NT2/D1 (cell line): ENCODE measurements at regions not wholly inside any gene's neighbourhood (a gene's known extent, or its start where the extent isn't known, plus 50 kb on each side); places are given as distances from the start of the nearest gene placed in this dataset.

Experiments used
- SUZ12 ChIP-seq: IDR thresholded peaks from 2 replicates; pipeline ENCODE4 v1.6.1; 2011; ENCODE audit not compliant: insufficient read length, insufficient read depth; ENCODE audit errors: extremely low read depth
- YY1 ChIP-seq: IDR thresholded peaks from 2 replicates; pipeline ENCODE4 v1.6.1; 2011; ENCODE audit not compliant: insufficient read length, insufficient read depth
- ZNF274 ChIP-seq: IDR thresholded peaks from 2 replicates; pipeline ENCODE4 v1.6.1; 2011; ENCODE audit warnings: mild to moderate bottlenecking, low read depth, low read length

- TF ChIP-seq ZNF274 (no peak), SUZ12 (no peak), YY1 (no peak)
Measured at GRCh38 chr3:116806351-116806750, 96.8 kb downstream of the TUSC7 start.
